ENCODE measurements at regions not wholly inside any gene's neighbourhood (a gene's known extent, or its start where the extent isn't known, plus 50 kb on each side); places are given as distances from the start of the nearest gene placed in this dataset.

DNA sequence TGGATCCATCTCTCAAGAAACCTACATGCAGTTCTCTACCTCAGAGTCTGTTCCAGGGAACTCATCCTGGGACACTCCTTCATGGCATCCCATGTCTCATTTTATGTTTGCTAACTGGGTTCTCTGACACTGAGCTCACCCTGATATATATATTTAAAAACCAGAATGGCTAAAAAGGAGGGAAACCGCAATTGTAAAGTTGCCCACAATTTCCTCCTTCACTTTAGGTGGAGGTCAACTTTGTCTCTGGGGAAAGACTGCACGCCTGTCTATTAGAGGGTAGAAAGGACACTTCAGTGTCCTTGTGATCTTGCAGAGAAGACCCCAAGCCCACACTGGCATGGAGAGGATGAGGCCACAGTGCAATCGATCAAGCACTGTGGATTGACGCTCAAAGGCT is 131.7 kb downstream of the TEX36 start:
- H3K4me3 ChIP-seq (ENCODE audit: control insufficient read depth, low read depth, low read length), result no peak overlapping the region
- DNase-seq (ENCODE audit: low read depth), result no peak
- TF ChIP-seq, protein P1, sequence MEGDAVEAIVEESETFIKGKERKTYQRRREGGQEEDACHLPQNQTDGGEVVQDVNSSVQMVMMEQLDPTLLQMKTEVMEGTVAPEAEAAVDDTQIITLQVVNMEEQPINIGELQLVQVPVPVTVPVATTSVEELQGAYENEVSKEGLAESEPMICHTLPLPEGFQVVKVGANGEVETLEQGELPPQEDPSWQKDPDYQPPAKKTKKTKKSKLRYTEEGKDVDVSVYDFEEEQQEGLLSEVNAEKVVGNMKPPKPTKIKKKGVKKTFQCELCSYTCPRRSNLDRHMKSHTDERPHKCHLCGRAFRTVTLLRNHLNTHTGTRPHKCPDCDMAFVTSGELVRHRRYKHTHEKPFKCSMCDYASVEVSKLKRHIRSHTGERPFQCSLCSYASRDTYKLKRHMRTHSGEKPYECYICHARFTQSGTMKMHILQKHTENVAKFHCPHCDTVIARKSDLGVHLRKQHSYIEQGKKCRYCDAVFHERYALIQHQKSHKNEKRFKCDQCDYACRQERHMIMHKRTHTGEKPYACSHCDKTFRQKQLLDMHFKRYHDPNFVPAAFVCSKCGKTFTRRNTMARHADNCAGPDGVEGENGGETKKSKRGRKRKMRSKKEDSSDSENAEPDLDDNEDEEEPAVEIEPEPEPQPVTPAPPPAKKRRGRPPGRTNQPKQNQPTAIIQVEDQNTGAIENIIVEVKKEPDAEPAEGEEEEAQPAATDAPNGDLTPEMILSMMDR (IDR thresholded peaks at IDR 0.05; ENCODE audit: control insufficient read depth, insufficient read depth, low read depth, low read length, missing control alignments), result no peak

DNA sequence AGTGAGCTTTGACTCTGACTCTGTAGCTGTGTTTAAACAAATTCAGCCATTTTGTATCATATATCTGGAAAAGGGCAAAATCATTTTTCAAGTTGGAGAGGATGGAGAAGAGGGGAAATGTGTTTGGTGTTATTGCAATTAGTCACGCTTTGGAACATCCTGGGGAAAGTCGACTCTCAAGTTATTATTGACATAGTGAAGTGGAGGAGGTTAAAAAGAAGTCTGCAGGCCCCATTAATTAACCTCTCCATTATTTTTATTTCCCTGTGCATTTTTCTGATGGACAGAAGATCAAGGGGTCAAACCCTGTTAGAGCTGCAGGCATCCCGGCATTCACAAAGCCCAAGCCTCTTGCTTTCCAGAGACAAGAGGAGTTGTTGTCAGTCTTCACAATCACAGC is 132.6 kb downstream of the TEX36 start:
- DNase-seq (ENCODE audit: low read depth), result no peak
- H3K4me3 ChIP-seq (ENCODE audit: control insufficient read depth, low read depth, low read length), result no peak overlapping the region
- TF ChIP-seq, protein P1 (IDR thresholded peaks at IDR 0.05; ENCODE audit: control insufficient read depth, insufficient read depth, low read depth, low read length, missing control alignments), result no peak

DNA sequence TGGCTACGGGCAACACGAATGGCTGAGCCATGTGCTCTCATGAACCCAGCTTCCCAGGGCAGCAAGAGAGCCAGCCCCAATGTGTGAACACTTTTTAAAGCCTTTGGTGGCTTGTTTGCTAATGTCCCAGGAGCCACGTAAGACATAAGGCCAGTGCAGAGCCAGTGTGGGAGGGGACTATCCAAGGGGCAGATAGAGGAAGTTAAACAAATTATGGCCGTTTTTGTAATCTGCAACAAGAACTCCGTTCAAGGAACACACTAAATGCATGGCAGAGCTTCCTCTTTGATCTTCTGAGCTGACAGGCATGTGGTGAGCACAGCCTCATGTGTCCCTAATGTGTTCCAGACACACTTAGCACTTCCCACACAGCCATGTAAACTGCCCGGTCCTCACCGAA is 133.3 kb downstream of the TEX36 start:
- DNase-seq (ENCODE audit: low read depth), result no peak
- TF ChIP-seq, protein P1 (IDR thresholded peaks at IDR 0.05; ENCODE audit: control insufficient read depth, insufficient read depth, low read depth, low read length, missing control alignments), result no peak
- no peak overlapping the region for H3K4me3 ChIP-seq (ENCODE audit: control insufficient read depth, low read depth, low read length)

DNA sequence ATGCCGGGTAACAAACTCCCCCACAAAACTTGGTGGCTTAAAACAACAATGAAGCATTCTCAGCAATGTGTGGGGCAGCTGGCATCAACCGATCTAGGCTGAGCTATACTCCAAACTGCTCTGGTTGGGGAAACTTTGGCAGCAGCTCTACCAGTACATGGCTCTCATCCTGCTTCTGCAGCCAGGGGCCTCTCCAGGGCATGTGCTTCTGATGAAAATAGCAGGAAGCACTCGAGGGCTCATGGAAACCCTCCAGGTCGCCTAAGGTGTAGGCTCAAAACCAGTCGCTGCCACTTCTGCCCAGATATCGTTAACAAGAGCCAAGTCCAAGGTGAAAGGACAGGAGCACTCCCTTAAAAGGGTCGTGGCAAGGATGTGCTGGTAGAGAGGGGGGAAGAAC is 134.1 kb downstream of the TEX36 start:
- no peak overlapping the region for H3K4me3 ChIP-seq (ENCODE audit: control insufficient read depth, low read depth, low read length)
- no peak for DNase-seq (ENCODE audit: low read depth)
- TF ChIP-seq, protein P1 (IDR thresholded peaks at IDR 0.05; ENCODE audit: control insufficient read depth, insufficient read depth, low read depth, low read length, missing control alignments), result no peak

DNA sequence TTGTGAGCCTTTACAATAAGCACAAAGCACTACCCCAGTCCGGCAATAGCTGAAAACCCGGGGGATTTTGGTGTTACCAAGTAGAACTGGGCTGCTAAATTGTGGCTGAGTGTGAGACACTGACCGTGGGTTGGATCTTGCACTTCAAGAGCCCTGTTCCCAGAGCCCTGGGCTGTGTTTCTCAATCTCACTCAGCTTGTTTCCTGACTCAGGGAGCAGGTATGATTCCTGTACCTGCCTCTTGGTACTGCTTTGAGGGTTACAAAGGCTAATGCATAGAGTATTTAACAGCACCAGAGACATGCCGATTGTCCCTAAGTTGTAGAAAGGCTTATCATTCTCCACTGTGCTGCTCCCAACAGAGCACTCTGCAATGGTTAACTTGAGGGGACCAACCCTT is 134.6 kb downstream of the TEX36 start:
- no peak overlapping the region for H3K4me3 ChIP-seq (ENCODE audit: control insufficient read depth, low read depth, low read length)
- DNase-seq (ENCODE audit: low read depth), result no peak
- TF ChIP-seq, protein P1 (IDR thresholded peaks at IDR 0.05; ENCODE audit: control insufficient read depth, insufficient read depth, low read depth, low read length, missing control alignments), result no peak

DNA sequence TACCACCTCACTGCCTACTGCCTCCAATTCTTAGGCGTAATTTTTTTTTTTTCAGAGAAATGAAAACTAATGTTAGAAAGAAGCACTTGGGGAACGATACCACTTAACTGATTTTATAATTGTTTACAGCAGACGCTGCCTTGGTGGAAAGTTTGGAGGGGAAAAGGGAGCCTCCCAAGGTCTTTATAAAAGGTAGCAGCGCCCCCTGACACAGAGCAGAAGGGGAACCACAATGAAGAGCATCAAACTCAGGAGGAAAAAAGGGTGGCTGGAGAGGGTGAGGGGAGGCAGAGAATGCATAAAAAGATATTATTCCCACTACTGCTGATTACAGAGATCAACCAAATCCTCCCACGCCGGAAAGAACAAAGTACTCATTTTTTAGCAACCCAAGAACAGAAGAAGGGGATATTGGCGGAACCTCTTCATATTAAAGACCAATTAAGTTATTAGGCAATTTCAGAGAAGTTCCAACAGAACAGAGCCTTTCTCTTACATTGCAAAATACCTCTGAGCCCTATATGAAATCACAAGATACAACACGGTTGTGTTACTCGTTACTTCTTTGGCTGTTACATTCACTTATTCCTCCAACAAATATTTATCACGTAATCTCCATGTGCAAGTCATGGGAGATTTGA is 135.8 kb downstream of the TEX36 start:
- TF ChIP-seq, protein P1 (IDR thresholded peaks at IDR 0.05; ENCODE audit: control insufficient read depth, insufficient read depth, low read depth, low read length, missing control alignments), result no peak
- no peak for DNase-seq (ENCODE audit: low read depth)
- H3K4me3 ChIP-seq (ENCODE audit: control insufficient read depth, low read depth, low read length), result no peak overlapping the region

DNA sequence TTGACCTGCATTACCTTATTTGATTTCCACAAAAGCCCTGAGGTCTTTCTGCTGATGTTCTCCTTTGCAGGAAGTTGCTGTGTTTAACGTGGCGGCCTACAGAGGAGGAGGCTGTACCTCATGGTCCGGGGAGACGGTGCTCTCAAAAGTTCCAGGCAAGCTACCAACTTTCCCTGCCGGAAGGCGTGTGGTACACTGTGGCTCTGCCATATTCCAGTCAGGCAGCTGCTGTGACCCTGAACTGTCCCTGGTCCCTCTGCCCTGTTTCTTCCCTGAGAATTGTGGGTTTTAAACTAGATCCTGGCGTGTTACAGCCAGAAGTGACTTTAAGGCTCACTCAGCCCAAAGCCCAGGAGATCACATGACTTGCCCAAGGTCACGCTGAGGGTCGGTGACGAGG is 139.2 kb downstream of the TEX36 start:
- TF ChIP-seq, protein P1 (IDR thresholded peaks at IDR 0.05; ENCODE audit: control insufficient read depth, insufficient read depth, low read depth, low read length, missing control alignments), result no peak
- no peak overlapping the region for H3K4me3 ChIP-seq (ENCODE audit: control insufficient read depth, low read depth, low read length)
- no peak for DNase-seq (ENCODE audit: low read depth)

Data from AG09309 (cell line).